ENCODE measurements at regions not wholly inside any gene's neighbourhood (a gene's known extent, or its start where the extent isn't known, plus 50 kb on each side); places are given as distances from the start of the nearest gene placed in this dataset.

DNA sequence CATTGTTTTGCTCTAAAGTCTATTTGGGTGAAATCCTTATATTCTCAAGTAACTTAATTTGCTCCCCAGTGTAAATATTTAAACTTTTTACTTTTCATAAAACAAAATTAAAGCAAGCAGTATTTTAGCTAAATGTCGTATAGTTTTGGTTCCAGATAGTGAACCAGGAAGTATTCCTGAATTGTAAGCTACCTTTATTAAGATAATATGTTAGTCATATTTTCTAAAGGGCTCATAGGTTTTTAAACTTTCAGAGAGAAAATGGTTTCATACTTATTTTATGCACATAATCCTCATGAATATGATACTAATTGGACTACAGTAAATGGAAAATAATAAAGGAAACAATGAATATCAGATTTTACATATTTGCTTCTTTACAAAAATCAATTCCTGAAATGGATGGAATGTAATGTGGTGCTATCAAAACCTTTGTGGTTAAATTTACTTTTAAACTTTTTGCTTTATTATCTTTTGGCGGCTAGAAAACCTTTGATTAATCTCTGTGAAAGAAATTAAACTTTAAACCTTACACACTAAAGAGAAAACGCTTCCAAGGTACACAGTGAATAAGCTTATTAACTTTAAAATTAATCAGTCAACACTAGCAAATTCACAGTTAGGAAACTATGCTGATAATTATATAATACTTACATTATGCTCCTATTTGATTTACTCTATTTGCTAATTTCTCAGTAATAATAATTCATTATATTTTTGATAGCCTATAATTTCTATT, 76.6 kb upstream of the RHOBTB1 start:
- H4K91ac ChIP-seq (ENCODE audit: low read depth, low read length, poor library complexity), result no peak overlapping the region
- no CpG with 5 or more reads among the region's 3 CpGs for whole genome bisulfite sequencing, 2 donors (ENCODE audit: extremely low coverage in 2 of 2, insufficient read length in 2 of 2, insufficient replicate concordance in 1 of 2)
- H3K14ac ChIP-seq (ENCODE audit: low read length), result no peak overlapping the region
- peaks cover 0 to 3% (median 0%) of the 10 kb centered on the region in 3 experiments for H3K27me3 ChIP-seq (ENCODE audit: control insufficient read depth in 3 of 3, insufficient read depth in 3 of 3, low read depth in 1 of 3, low read length in 3 of 3)
- H4K8ac ChIP-seq (ENCODE audit: low read depth, low read length), result no peak overlapping the region
- H3K9ac ChIP-seq (ENCODE audit: low read depth, low read length, poor library complexity), result no peak overlapping the region
- no peak overlapping the region for H2BK120ac ChIP-seq (ENCODE audit: low read depth, low read length)
- no peak overlapping the region for H3K4me2 ChIP-seq (ENCODE audit: insufficient read depth, low read length, poor library complexity, severe bottlenecking)
- H2BK15ac ChIP-seq (ENCODE audit: low read length), result no peak overlapping the region
- H2AK5ac ChIP-seq (ENCODE audit: low read depth, low read length), result no peak overlapping the region
- H3K27ac ChIP-seq (replicated peaks; ENCODE audit: low read length), result no peak overlapping the region
- H2BK12ac ChIP-seq (ENCODE audit: low read length), result no peak overlapping the region
- no peak for DNase-seq (ENCODE audit: low spot score)
- no peaks in the 10 kb centered on the region for H3K79me1 ChIP-seq (ENCODE audit: low read depth, low read length)
- no peaks in the 10 kb centered on the region for H3K9me3 ChIP-seq (replicated peaks in 1 of 2; ENCODE audit: control insufficient read depth in 2 of 2, insufficient read depth in 1 of 2, low read depth in 1 of 2, low read length in 2 of 2)
- H3K36me3 ChIP-seq (replicated peaks in 1 of 2; ENCODE audit: control insufficient read depth in 2 of 2, insufficient read depth in 2 of 2, low read length in 2 of 2), result no peaks in the 10 kb centered on the region
- no peak overlapping the region for H3K4me3 ChIP-seq (ENCODE audit: low read length in 2 of 2)
- no peaks in the 10 kb centered on the region for H3K4me1 ChIP-seq (ENCODE audit: control insufficient read depth in 2 of 2, insufficient read depth in 1 of 2, low read depth in 1 of 2, low read length in 2 of 2)
- H3K4ac ChIP-seq (ENCODE audit: low read length), result no peak overlapping the region
- no peak overlapping the region for H3K23ac ChIP-seq (ENCODE audit: low read depth, low read length, poor library complexity)
- no peak overlapping the region for H2BK5ac ChIP-seq (ENCODE audit: low read length)
- H3K18ac ChIP-seq (ENCODE audit: low read length), result no peak overlapping the region
- no peak overlapping the region for H2AFZ ChIP-seq (ENCODE audit: low read length)

DNA sequence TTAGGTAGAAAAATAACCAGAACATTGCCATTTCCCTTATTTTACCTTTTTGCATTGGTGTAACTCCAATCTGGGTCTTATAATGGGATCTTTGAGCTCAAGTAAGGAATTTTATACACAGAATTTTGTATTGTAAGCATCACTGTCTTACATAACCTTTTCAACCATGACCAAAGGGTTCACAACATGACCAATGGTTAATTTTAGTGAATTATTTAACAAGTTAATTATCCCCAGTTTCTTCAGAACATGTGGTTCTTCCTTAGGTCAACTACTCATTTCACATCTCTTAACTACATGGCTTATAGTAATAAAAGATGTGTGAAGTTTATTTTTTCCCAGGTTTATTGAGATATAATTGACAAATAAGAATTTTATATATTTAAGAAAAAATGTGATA, 74.2 kb upstream of the RHOBTB1 start:
- no peak overlapping the region for H2AK5ac ChIP-seq (ENCODE audit: low read depth, low read length)
- H3K23ac ChIP-seq (ENCODE audit: low read depth, low read length, poor library complexity), result no peak overlapping the region
- H3K14ac ChIP-seq (ENCODE audit: low read length), result no peak overlapping the region
- H4K8ac ChIP-seq (ENCODE audit: low read depth, low read length), result no peak overlapping the region
- H2BK5ac ChIP-seq (ENCODE audit: low read length), result no peak overlapping the region
- H4K91ac ChIP-seq (ENCODE audit: low read depth, low read length, poor library complexity), result no peak overlapping the region
- H2BK120ac ChIP-seq (ENCODE audit: low read depth, low read length), result no peak overlapping the region
- H2BK15ac ChIP-seq (ENCODE audit: low read length), result no peak overlapping the region
- H3K18ac ChIP-seq (ENCODE audit: low read length), result no peak overlapping the region
- H3K27ac ChIP-seq (replicated peaks; ENCODE audit: low read length), result no peak overlapping the region
- H3K4ac ChIP-seq (ENCODE audit: low read length), result no peak overlapping the region
- H3K9me3 ChIP-seq (replicated peaks in 1 of 2; ENCODE audit: control insufficient read depth in 2 of 2, insufficient read depth in 1 of 2, low read depth in 1 of 2, low read length in 2 of 2), result no peaks in the 10 kb centered on the region
- H2BK12ac ChIP-seq (ENCODE audit: low read length), result no peak overlapping the region
- no peak overlapping the region for H3K4me3 ChIP-seq (ENCODE audit: low read length in 2 of 2)
- H3K4me2 ChIP-seq (ENCODE audit: insufficient read depth, low read length, poor library complexity, severe bottlenecking), result no peak overlapping the region
- no peak overlapping the region for H3K9ac ChIP-seq (ENCODE audit: low read depth, low read length, poor library complexity)
- no peaks in the 10 kb centered on the region for H3K79me1 ChIP-seq (ENCODE audit: low read depth, low read length)
- H3K4me1 ChIP-seq (ENCODE audit: control insufficient read depth in 2 of 2, insufficient read depth in 1 of 2, low read depth in 1 of 2, low read length in 2 of 2), result no peaks in the 10 kb centered on the region
- no peaks in the 10 kb centered on the region for H3K27me3 ChIP-seq (ENCODE audit: control insufficient read depth in 3 of 3, insufficient read depth in 3 of 3, low read depth in 1 of 3, low read length in 3 of 3)
- no peak overlapping the region for H2AFZ ChIP-seq (ENCODE audit: low read length)
- DNase-seq (ENCODE audit: low spot score), result no peak
- no peaks in the 10 kb centered on the region for H3K36me3 ChIP-seq (replicated peaks in 1 of 2; ENCODE audit: control insufficient read depth in 2 of 2, insufficient read depth in 2 of 2, low read length in 2 of 2)

DNA sequence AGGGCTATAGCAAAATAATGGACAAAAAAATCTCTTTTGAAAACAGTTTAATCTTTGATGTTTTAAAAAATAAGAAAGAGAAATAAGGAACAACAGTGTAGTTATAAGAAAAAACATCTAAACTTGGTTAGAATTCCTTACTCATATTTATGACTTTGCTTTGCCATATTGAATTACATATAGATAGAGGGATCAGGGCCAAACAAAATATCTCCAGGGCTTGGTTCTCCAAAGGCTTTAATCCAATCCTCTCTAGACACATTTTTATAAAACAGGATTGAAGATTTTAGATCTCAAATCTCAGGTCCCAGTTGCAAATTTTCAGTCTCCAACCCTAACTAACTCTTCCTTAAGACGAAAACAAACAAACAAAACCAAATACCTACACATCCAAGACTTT, 72.6 kb upstream of the RHOBTB1 start:
- H3K36me3 ChIP-seq (replicated peaks in 1 of 2; ENCODE audit: control insufficient read depth in 2 of 2, insufficient read depth in 2 of 2, low read length in 2 of 2), result no peaks in the 10 kb centered on the region
- H4K8ac ChIP-seq (ENCODE audit: low read depth, low read length), result no peak overlapping the region
- no peak overlapping the region for H3K23ac ChIP-seq (ENCODE audit: low read depth, low read length, poor library complexity)
- H3K27ac ChIP-seq (replicated peaks; ENCODE audit: low read length), result no peak overlapping the region
- H3K4me1 ChIP-seq (ENCODE audit: control insufficient read depth in 2 of 2, insufficient read depth in 1 of 2, low read depth in 1 of 2, low read length in 2 of 2), result no peaks in the 10 kb centered on the region
- H2AK5ac ChIP-seq (ENCODE audit: low read depth, low read length), result no peak overlapping the region
- H3K4me3 ChIP-seq (ENCODE audit: low read length in 2 of 2), result no peak overlapping the region
- no peak overlapping the region for H3K18ac ChIP-seq (ENCODE audit: low read length)
- DNase-seq (ENCODE audit: low spot score), result no peak
- H3K79me1 ChIP-seq (ENCODE audit: low read depth, low read length), result no peaks in the 10 kb centered on the region
- no peak overlapping the region for H2BK12ac ChIP-seq (ENCODE audit: low read length)
- H2BK120ac ChIP-seq (ENCODE audit: low read depth, low read length), result no peak overlapping the region
- no peaks in the 10 kb centered on the region for H3K27me3 ChIP-seq (ENCODE audit: control insufficient read depth in 3 of 3, insufficient read depth in 3 of 3, low read depth in 1 of 3, low read length in 3 of 3)
- H3K9ac ChIP-seq (ENCODE audit: low read depth, low read length, poor library complexity), result no peak overlapping the region
- no peak overlapping the region for H3K4ac ChIP-seq (ENCODE audit: low read length)
- H2BK15ac ChIP-seq (ENCODE audit: low read length), result no peak overlapping the region
- no peak overlapping the region for H3K14ac ChIP-seq (ENCODE audit: low read length)
- H3K4me2 ChIP-seq (ENCODE audit: insufficient read depth, low read length, poor library complexity, severe bottlenecking), result no peak overlapping the region
- H4K91ac ChIP-seq (ENCODE audit: low read depth, low read length, poor library complexity), result no peak overlapping the region
- WGBS, 2 donors (ENCODE audit: extremely low coverage in 2 of 2, insufficient read length in 2 of 2, insufficient replicate concordance in 1 of 2), result 100% methylated on average over 1 of the region's 1 CpG; no CpG with 5 or more reads in 1 of the 2 donors
- no peak overlapping the region for H2AFZ ChIP-seq (ENCODE audit: low read length)
- H2BK5ac ChIP-seq (ENCODE audit: low read length), result no peak overlapping the region
- H3K9me3 ChIP-seq (replicated peaks in 1 of 2; ENCODE audit: control insufficient read depth in 2 of 2, insufficient read depth in 1 of 2, low read depth in 1 of 2, low read length in 2 of 2), result no peaks in the 10 kb centered on the region

DNA sequence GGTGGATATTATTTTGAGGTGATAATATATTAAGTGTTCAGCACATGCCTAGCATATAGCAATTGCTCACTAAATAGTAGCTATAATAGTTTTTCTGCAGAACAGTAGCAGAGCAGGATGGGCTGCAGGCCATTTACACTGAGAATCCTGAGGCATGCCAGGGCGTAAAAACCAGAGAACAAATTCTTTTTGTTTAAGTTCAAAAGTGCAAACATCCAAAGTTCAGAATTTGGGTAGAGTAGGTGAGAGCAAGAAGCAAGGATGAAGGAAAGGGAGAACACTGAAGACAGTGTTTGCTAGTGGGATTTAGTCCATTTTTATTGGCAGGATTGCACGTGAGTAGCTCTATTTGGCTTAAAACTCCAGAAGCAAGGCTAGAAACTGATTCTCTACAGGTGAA, 72.0 kb upstream of the RHOBTB1 start:
- H2BK5ac ChIP-seq (ENCODE audit: low read length), result no peak overlapping the region
- H3K36me3 ChIP-seq (replicated peaks in 1 of 2; ENCODE audit: control insufficient read depth in 2 of 2, insufficient read depth in 2 of 2, low read length in 2 of 2), result no peaks in the 10 kb centered on the region
- H3K9me3 ChIP-seq (replicated peaks in 1 of 2; ENCODE audit: control insufficient read depth in 2 of 2, insufficient read depth in 1 of 2, low read depth in 1 of 2, low read length in 2 of 2), result no peaks in the 10 kb centered on the region
- H4K91ac ChIP-seq (ENCODE audit: low read depth, low read length, poor library complexity), result no peak overlapping the region
- no peak overlapping the region for H3K14ac ChIP-seq (ENCODE audit: low read length)
- H2AFZ ChIP-seq (ENCODE audit: low read length), result no peak overlapping the region
- no CpG with 5 or more reads among the region's 2 CpGs for WGBS, 2 donors (ENCODE audit: extremely low coverage in 2 of 2, insufficient read length in 2 of 2, insufficient replicate concordance in 1 of 2)
- no peaks in the 10 kb centered on the region for H3K27me3 ChIP-seq (ENCODE audit: control insufficient read depth in 3 of 3, insufficient read depth in 3 of 3, low read depth in 1 of 3, low read length in 3 of 3)
- no peak for DNase-seq (ENCODE audit: low spot score)
- no peaks in the 10 kb centered on the region for H3K79me1 ChIP-seq (ENCODE audit: low read depth, low read length)
- no peak overlapping the region for H3K4me3 ChIP-seq (ENCODE audit: low read length in 2 of 2)
- H3K9ac ChIP-seq (ENCODE audit: low read depth, low read length, poor library complexity), result no peak overlapping the region
- H3K4me1 ChIP-seq (ENCODE audit: control insufficient read depth in 2 of 2, insufficient read depth in 1 of 2, low read depth in 1 of 2, low read length in 2 of 2), result no peaks in the 10 kb centered on the region
- no peak overlapping the region for H2BK120ac ChIP-seq (ENCODE audit: low read depth, low read length)
- no peak overlapping the region for H3K27ac ChIP-seq (replicated peaks; ENCODE audit: low read length)
- no peak overlapping the region for H2BK12ac ChIP-seq (ENCODE audit: low read length)
- H2AK5ac ChIP-seq (ENCODE audit: low read depth, low read length), result no peak overlapping the region
- H3K4me2 ChIP-seq (ENCODE audit: insufficient read depth, low read length, poor library complexity, severe bottlenecking), result no peak overlapping the region
- H3K4ac ChIP-seq (ENCODE audit: low read length), result no peak overlapping the region
- no peak overlapping the region for H4K8ac ChIP-seq (ENCODE audit: low read depth, low read length)
- H3K23ac ChIP-seq (ENCODE audit: low read depth, low read length, poor library complexity), result no peak overlapping the region
- no peak overlapping the region for H3K18ac ChIP-seq (ENCODE audit: low read length)
- no peak overlapping the region for H2BK15ac ChIP-seq (ENCODE audit: low read length)
